HepG2 (cell line): ENCODE measurements at regions not wholly inside any gene's neighbourhood (a gene's known extent, or its start where the extent isn't known, plus 50 kb on each side); places are given as distances from the start of the nearest gene placed in this dataset.

Source experiments
- ATAC-seq: fragments of 200-7000 bp; cut with Tn5 transposase; 3 replicates; pipeline ENCODE4 v1.9.1; 2020; ENCODE audit warnings: mild to moderate bottlenecking, moderate library complexity
- BruUV-seq: library from RNA; stranded (reverse); fragments of 400-500 nt; replicated peaks from 2 replicates; lab custom pipeline; 2021; lab: Mats Ljungman, UMichigan
- CTCF ChIA-PET: fragments of 300-600 bp; formaldehyde crosslinking; extraction: SDS; loops from one replicate; lab custom pipeline; 2021; ENCODE audit warnings: low total read pairs, inconsistent platforms, low intra/inter-chr PET ratio; lab: Yijun Ruan, JAX
- POLR2A ChIA-PET: fragments of 350-600 bp; sonication (Branson Sonifier 250); formaldehyde crosslinking; loops from one replicate; lab custom pipeline; 2020; ENCODE audit warnings: antibody characterized with exemption, inconsistent platforms; lab: Yijun Ruan, JAX
- DNase-seq: peaks from one replicate; pipeline ENCODE4 v3.0.0-alpha.2; 2015; ENCODE audit warnings: low spot score
- FAIRE-seq: peaks from 3 replicates; lab custom pipeline; 2011; peaks lifted over from hg19 to GRCh38; lab: Jason Lieb, UNC
- H2AFZ ChIP-seq: one replicate; pipeline ENCODE4 v1.6.1; 2011; ENCODE audit warnings: low read length, inconsistent platforms
- H3K27ac ChIP-seq: fragments of 300-600 bp; 3 replicates; pipeline ENCODE4 v1.8.0; 2011; ENCODE audit warnings: mixed run types, mild to moderate bottlenecking, mixed read lengths, low read length, inconsistent platforms; ENCODE audit not compliant: insufficient read depth; ENCODE audit errors: extremely low read length
- H3K27me3 ChIP-seq, 2 experiments: fragments of 200-600 bp in 1 of 2; 2 replicates in 1 of 2; 3 replicates in 1 of 2; pipeline versions ENCODE4 v1.6.0 to v1.8.0; 2011; ENCODE audit warnings: low read length in 2 of 2, mild to moderate bottlenecking in 2 of 2, moderate library complexity in 2 of 2, inconsistent platforms in 1 of 2; ENCODE audit not compliant: insufficient read depth in 2 of 2, control insufficient read depth in 1 of 2
- H3K36me3 ChIP-seq, 2 experiments: fragments of 200-600 bp in 1 of 2; replicated peaks in 1 of 2; 2 replicates in 1 of 2; 3 replicates in 1 of 2; pipeline versions ENCODE4 v1.5.1 to v1.8.0; 2011; ENCODE audit warnings: low read length in 2 of 2, inconsistent platforms in 1 of 2; ENCODE audit not compliant: insufficient read depth in 2 of 2, control insufficient read depth in 1 of 2
- H3K4me1 ChIP-seq: 2 replicates; pipeline ENCODE4 v1.5.1; 2012; ENCODE audit warnings: low read length, inconsistent platforms; ENCODE audit not compliant: insufficient read depth
- H3K4me2 ChIP-seq: 2 replicates; pipeline ENCODE4 v1.6.0; 2011; ENCODE audit warnings: low read depth, low read length, inconsistent platforms
- H3K4me3 ChIP-seq, 3 experiments: fragments of 200-600 bp in 1 of 3; sonication (generic), shearing (Covaris generic) in 1 of 3; replicated peaks in 1 of 3; 2 replicates each; pipeline ENCODE4 v1.5.1; 2011 to 2016; ENCODE audit warnings: low read length in 3 of 3, inconsistent platforms in 2 of 3, low read depth in 2 of 3, mild to moderate bottlenecking in 2 of 3, control low read depth in 1 of 3, mixed read lengths in 1 of 3; ENCODE audit not compliant: insufficient read depth in 1 of 3
- H3K79me2 ChIP-seq: one replicate; pipeline ENCODE4 v1.6.1; 2011; ENCODE audit warnings: low read length, inconsistent platforms; ENCODE audit not compliant: insufficient read depth
- H3K9ac ChIP-seq: 2 replicates; pipeline ENCODE4 v1.6.0; 2011; ENCODE audit warnings: mild to moderate bottlenecking, low read depth, low read length, inconsistent platforms; ENCODE audit not compliant: insufficient read depth
- H3K9me3 ChIP-seq: 2 replicates; pipeline ENCODE4 v1.5.1; 2012; ENCODE audit warnings: mild to moderate bottlenecking, low read length
- H4K20me1 ChIP-seq: 2 replicates; pipeline ENCODE4 v1.6.0; 2011; ENCODE audit warnings: inconsistent platforms, mild to moderate bottlenecking, low read length, moderate library complexity; ENCODE audit not compliant: insufficient read depth
- CEBPB ChIP-seq: IDR thresholded peaks from 2 replicates; pipeline ENCODE4 v1.6.1; 2011; ENCODE audit warnings: low read depth, low read length, improper control_type of control experiment, borderline replicate concordance
- CREB1 ChIP-seq, 2 experiments: fragments of 450-650 bp in 1 of 2; IDR thresholded peaks; 2 replicates each; pipeline ENCODE4 v1.6.1; 2016 to 2017; ENCODE audit warnings: control low read depth in 1 of 2, mild to moderate bottlenecking in 1 of 2, missing compliant biosample characterization in 1 of 2, missing genetic modification characterization in 1 of 2
- FOXC1 ChIP-seq: sonication (generic); formaldehyde crosslinking; IDR thresholded peaks from 2 replicates; pipeline ENCODE4 v1.8.0; 2022; ENCODE audit warnings: mild to moderate bottlenecking, missing genetic modification reagents, borderline replicate concordance
- HNRNPH1 ChIP-seq: fragments of 200-400 bp; formaldehyde crosslinking; optimal IDR thresholded peaks from 2 replicates; pipeline ENCODE3; 2017; ENCODE audit warnings: mild to moderate bottlenecking, low read depth, low read length
- SP4 ChIP-seq: sonication (generic); formaldehyde crosslinking; IDR thresholded peaks from 2 replicates; pipeline ENCODE4 v1.8.1; 2023; ENCODE audit warnings: mild to moderate bottlenecking, missing genetic modification reagents
- ZNF180 ChIP-seq: sonication (generic); formaldehyde crosslinking; IDR thresholded peaks from 2 replicates; pipeline ENCODE4 v1.4.0; 2020; ENCODE audit warnings: low read depth, missing genetic modification reagents, borderline replicate concordance
- WGBS: methylation state at CpG from one replicate; pipeline ENCODE4 v1.1.6; 2017; ENCODE audit warnings: low lambda C conversion rate; 5-methylcytosine and 5-hydroxymethylcytosine counted together
- in situ Hi-C: cut with HindIII; loops from 2 replicates; pipeline ENCODE4 v1.10.0; 2017; ENCODE audit warnings: low pct_unique_long_range_greater_than_20kb; ENCODE audit not compliant: extremely low pct_ligation_motif_present
- intact Hi-C: fragments of 100-400 bp; cut with micrococcal nuclease; formaldehyde crosslinking; loops from one replicate; pipeline ENCODE4 v1.10.0; 2022; ENCODE audit not compliant: unreplicated experiment
- TF ChIP-seq, protein P1 (sequence below): sonication (generic); formaldehyde crosslinking; IDR thresholded peaks from 2 replicates; pipeline ENCODE4 v1.4.0; 2020; ENCODE audit warnings: mild to moderate bottlenecking, missing genetic modification reagents, borderline replicate concordance
- TF ChIP-seq, protein P2 (sequence below): sonication (generic); formaldehyde crosslinking; IDR thresholded peaks from 2 replicates; pipeline ENCODE4 v1.4.0; 2020; ENCODE audit warnings: missing genetic modification reagents
- TF ChIP-seq, protein P3 (sequence below), 2 experiments: sonication (generic) in 1 of 2; formaldehyde crosslinking in 1 of 2; IDR thresholded peaks; 2 replicates each; pipeline versions ENCODE4 v1.4.0 to v1.6.1; 2016 to 2020; ENCODE audit warnings: borderline replicate concordance in 1 of 2, low read depth in 1 of 2, mild to moderate bottlenecking in 1 of 2, missing genetic modification reagents in 1 of 2

DNA sequence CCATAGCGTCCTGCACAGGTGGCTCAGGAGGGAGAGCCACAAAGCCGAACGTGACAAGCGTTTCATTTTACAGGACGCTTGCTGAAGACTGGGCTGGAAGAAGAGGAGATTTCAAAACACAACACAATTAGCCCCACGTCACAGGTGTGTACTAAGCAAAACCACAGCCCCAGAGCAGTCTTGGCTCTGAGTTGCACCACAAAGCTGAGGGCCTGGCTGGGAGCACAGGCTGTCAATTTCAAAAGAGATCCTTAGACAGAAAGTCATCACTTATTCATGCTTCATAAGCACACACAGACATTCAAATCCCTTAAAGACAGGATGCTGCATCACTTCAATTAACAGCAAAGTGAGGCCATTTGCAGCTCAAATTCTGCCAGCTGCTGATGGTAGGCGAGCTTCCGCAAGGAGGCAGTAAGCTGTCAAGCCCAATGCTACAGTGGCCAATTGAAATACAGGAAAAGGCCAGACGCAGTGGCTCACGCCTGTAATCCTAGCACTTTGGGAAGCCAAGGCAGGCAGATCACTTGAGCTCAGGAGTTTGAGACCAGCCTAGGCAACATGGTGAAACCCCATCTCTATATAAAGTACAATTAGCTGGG is 79.6 kb downstream of the SKA1 start:
- no peak overlapping the region for H3K4me3 ChIP-seq
- 31% methylated on average over 10 of the region's 10 CpGs for WGBS
- no peaks in the 10 kb centered on the region; a peak in 2 of 5 replicates for H3K27me3 ChIP-seq
- no peak overlapping the region for H3K4me2 ChIP-seq
- TF ChIP-seq, protein P1, sequence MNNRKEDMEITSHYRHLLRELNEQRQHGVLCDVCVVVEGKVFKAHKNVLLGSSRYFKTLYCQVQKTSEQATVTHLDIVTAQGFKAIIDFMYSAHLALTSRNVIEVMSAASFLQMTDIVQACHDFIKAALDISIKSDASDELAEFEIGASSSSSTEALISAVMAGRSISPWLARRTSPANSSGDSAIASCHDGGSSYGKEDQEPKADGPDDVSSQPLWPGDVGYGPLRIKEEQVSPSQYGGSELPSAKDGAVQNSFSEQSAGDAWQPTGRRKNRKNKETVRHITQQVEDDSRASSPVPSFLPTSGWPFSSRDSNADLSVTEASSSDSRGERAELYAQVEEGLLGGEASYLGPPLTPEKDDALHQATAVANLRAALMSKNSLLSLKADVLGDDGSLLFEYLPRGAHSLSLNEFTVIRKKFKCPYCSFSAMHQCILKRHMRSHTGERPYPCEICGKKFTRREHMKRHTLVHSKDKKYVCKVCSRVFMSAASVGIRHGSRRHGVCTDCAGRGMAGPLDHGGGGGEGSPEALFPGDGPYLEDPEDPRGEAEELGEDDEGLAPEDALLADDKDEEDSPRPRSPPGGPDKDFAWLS: no peak
- TF ChIP-seq CREB1 (IDR thresholded peaks at IDR 0.05): 0 out of 2 replicates have a peak, but pooled peaks have one; percentile 8
- no peak for TF ChIP-seq CREB1 (CRISPR knock-in tag; IDR thresholded peaks at IDR 0.05)
- no peak for TF ChIP-seq FOXC1 (CRISPR knock-in tag)
- TF ChIP-seq HNRNPH1: no peak
- ChIA-PET POLR2A (no interaction called here), CTCF (no interaction called here)
- no peaks in the 10 kb centered on the region for H3K36me3 ChIP-seq
- in situ Hi-C loops (no loop called here), intact Hi-C loops (no loop called here)
- H2AFZ ChIP-seq: no peak overlapping the region
- H3K27ac ChIP-seq: no peak overlapping the region
- no peak for ATAC-seq
- no TSS peak for BruUV-seq
- peaks cover 14% of the 10 kb centered on the region for H3K4me1 ChIP-seq
- no peak overlapping the region for H3K9ac ChIP-seq
- H3K9me3 ChIP-seq: no peaks in the 10 kb centered on the region
- H3K79me2 ChIP-seq: no peaks in the 10 kb centered on the region
- DNase-seq: no peak
- no peaks in the 10 kb centered on the region for H4K20me1 ChIP-seq
- no peak for FAIRE-seq

DNA sequence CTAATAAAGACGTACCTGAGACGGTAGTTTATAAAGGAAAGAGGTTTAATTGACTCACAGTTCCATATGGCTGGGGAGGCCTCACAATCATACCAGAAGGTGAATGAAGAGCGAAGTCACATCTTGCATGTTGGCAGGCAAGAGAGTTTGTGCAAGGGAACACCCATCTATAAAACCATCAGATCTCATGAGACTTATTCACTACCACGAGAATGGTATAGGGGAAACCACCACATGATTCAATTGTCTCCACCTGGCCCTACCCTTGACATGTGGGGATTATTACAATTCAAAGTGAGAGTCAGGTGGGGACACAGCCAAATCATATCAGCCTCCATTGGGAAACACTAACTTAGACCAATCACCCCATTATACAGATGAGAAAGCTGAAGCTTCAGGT is 81.4 kb downstream of the SKA1 start:
- ATAC-seq: no peak
- peaks cover 14% of the 10 kb centered on the region for H3K4me1 ChIP-seq
- DNase-seq: no peak
- in situ Hi-C loops (no loop called here), intact Hi-C loops (no loop called here)
- H3K4me3 ChIP-seq: no peak overlapping the region
- H3K9ac ChIP-seq: no peak overlapping the region
- ChIA-PET POLR2A (no interaction called here), CTCF (no interaction called here)
- no peak overlapping the region for H3K27ac ChIP-seq
- H3K27me3 ChIP-seq: no peaks in the 10 kb centered on the region; a peak in 1 of 5 replicates
- no peaks in the 10 kb centered on the region for H3K36me3 ChIP-seq
- BruUV-seq: no TSS peak
- H2AFZ ChIP-seq: no peak overlapping the region
- H3K4me2 ChIP-seq: no peak overlapping the region
- FAIRE-seq: no peak
- no peaks in the 10 kb centered on the region for H4K20me1 ChIP-seq
- 20% methylated on average over 4 of the region's 4 CpGs for WGBS
- no peaks in the 10 kb centered on the region for H3K79me2 ChIP-seq
- H3K9me3 ChIP-seq: no peaks in the 10 kb centered on the region
- TF ChIP-seq, protein P2, sequence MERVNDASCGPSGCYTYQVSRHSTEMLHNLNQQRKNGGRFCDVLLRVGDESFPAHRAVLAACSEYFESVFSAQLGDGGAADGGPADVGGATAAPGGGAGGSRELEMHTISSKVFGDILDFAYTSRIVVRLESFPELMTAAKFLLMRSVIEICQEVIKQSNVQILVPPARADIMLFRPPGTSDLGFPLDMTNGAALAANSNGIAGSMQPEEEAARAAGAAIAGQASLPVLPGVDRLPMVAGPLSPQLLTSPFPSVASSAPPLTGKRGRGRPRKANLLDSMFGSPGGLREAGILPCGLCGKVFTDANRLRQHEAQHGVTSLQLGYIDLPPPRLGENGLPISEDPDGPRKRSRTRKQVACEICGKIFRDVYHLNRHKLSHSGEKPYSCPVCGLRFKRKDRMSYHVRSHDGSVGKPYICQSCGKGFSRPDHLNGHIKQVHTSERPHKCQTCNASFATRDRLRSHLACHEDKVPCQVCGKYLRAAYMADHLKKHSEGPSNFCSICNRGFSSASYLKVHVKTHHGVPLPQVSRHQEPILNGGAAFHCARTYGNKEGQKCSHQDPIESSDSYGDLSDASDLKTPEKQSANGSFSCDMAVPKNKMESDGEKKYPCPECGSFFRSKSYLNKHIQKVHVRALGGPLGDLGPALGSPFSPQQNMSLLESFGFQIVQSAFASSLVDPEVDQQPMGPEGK (CRISPR knock-in tag): no peak
- TF ChIP-seq, protein P3, sequence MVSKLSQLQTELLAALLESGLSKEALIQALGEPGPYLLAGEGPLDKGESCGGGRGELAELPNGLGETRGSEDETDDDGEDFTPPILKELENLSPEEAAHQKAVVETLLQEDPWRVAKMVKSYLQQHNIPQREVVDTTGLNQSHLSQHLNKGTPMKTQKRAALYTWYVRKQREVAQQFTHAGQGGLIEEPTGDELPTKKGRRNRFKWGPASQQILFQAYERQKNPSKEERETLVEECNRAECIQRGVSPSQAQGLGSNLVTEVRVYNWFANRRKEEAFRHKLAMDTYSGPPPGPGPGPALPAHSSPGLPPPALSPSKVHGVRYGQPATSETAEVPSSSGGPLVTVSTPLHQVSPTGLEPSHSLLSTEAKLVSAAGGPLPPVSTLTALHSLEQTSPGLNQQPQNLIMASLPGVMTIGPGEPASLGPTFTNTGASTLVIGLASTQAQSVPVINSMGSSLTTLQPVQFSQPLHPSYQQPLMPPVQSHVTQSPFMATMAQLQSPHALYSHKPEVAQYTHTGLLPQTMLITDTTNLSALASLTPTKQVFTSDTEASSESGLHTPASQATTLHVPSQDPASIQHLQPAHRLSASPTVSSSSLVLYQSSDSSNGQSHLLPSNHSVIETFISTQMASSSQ (IDR thresholded peaks at IDR 0.05; ENCODE audit: low read depth): no peak
- TF ChIP-seq, protein P3 (CRISPR knock-in tag; IDR thresholded peaks at IDR 0.05; ENCODE audit: borderline replicate concordance): no peak
- TF ChIP-seq ZNF180 (CRISPR knock-in tag) (no peak), SP4 (CRISPR knock-in tag) (no peak), CEBPB (no peak)
